ENCODE measurements at regions not wholly inside any gene's neighbourhood (a gene's known extent, or its start where the extent isn't known, plus 50 kb on each side); places are given as distances from the start of the nearest gene placed in this dataset.

DNA sequence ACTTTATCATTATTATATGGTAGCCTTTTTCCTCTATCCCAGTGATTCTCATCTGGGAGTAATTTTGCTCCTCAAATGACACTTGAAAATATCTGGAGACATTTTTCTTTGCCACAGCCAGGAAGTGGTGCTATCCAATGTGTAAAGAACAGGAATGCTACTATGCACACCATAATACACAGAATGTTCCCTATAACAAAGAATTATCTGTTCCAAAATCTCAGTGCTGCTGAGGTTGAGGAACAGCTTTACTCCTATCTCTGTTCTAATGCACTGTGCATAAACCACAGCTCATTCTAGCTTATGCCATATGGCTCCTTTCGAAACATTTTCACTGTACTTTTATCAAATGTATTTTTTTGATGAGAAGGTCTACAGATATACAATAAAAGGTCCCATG lies 1231.2 kb upstream of the CELF4 start:
- TF ChIP-seq, protein P1, sequence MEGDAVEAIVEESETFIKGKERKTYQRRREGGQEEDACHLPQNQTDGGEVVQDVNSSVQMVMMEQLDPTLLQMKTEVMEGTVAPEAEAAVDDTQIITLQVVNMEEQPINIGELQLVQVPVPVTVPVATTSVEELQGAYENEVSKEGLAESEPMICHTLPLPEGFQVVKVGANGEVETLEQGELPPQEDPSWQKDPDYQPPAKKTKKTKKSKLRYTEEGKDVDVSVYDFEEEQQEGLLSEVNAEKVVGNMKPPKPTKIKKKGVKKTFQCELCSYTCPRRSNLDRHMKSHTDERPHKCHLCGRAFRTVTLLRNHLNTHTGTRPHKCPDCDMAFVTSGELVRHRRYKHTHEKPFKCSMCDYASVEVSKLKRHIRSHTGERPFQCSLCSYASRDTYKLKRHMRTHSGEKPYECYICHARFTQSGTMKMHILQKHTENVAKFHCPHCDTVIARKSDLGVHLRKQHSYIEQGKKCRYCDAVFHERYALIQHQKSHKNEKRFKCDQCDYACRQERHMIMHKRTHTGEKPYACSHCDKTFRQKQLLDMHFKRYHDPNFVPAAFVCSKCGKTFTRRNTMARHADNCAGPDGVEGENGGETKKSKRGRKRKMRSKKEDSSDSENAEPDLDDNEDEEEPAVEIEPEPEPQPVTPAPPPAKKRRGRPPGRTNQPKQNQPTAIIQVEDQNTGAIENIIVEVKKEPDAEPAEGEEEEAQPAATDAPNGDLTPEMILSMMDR (IDR thresholded peaks at IDR 0.05): no peak
- TF ChIP-seq POLR2A (IDR thresholded peaks at IDR 0.05): no peak

Measured in Peyer's patch (tissue), 4 donors.